Stimulated activated CD4-positive, alpha-beta T cell treated with anti-CD3 and anti-CD28 coated beads, Interleukin-1b, Interleukin-23, amount 100 ng/mL, for 48 hours (primary cell): ENCODE measurements at regions not wholly inside any gene's neighbourhood (a gene's known extent, or its start where the extent isn't known, plus 50 kb on each side); places are given as distances from the start of the nearest gene placed in this dataset.

Source experiments
- DNase-seq: peaks from one replicate; pipeline ENCODE4 v3.0.0-alpha.2; 2020

DNA sequence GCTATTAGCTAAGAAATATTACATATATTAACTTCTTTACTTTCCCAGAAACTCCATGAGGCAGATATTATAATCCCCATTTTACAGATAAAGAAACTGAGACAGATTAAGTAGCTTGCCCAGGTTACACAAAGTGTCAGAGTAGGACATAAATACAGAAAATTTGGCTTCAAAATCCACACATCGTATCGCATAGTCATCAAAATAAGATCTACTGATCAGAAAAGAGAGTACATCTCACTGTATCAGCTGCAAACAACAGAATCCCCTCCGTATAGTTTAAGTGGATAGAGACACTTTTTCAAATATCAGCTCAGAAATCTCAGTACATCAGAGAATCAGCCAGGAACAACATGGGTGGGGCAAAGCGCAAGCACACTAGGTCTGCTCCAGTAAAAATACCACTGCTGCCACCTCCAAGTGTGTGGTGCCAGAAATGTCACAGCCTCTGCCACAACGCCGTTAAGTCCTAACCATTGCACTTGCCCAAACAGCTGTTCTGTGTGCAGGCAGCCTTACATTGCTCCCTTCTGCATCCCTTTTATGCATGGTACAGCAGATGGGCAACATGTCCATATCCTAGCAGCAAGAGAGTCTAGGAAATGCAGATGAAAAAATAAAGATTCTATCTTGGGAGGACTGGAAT is 204.8 kb downstream of the KLF12 start:
- DNase-seq, result no peak

- no peak for DNase-seq
Observed at GRCh38 chr13:73924607-73925006, 209.6 kb downstream of the KLF12 start.

- no peak for DNase-seq
Observed at GRCh38 chr13:73922493-73923393, 211.5 kb downstream of the KLF12 start.

DNA sequence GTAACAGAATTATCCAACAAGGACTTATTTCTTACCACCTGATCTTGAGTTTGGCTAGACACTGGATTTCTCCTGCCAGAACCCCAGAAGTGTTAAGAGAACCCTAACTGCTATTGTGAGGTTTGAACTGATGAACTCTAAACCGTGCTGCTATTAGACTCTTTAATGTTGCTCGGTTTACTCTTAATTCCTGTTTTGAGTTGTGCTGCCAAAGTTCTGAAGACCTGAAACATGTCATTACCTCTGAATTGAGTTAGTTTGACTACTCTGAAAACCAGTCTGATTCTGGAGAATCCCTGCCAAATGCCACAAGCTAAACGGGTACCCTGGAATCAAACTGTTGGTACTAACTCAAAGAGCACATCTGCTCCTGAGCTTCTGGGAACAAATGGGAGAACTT is 215.5 kb downstream of the KLF12 start:
- DNase-seq, result no peak

DNA sequence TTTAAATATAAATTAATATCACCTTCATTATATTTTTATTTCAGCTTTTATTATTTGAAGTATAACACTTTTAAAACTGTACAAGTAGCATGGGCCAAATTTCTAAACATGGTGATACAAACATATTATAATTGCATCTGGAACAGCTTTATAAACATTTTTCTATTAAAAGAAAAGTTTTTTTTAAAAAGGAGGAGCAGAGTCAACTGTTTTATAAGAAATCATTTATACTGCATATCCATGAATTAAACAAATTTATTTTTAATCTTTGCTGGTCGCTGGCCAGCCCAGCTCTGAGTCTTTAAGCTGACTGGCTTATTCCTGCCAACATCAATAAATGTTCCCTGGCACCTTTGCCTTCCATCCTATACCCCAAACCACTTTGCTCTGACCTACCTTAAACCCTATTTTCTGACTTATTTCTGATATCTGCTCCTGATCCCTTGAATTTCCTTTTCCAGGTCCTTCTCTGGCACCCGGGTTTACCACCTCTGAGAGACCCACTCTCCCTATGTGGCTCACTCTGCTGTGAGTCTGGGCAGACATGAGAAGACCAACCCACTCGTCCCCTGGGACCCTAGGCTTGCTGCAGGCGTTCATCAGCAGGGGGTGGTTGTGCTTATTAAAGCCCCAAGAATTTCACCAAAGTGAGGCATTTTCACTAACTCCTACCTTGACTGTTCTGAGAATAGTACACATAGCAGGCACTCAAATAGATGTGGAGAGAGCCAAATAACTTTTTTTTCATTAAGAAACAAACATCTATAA is 220.3 kb downstream of the KLF12 start:
- no peak for DNase-seq

DNA sequence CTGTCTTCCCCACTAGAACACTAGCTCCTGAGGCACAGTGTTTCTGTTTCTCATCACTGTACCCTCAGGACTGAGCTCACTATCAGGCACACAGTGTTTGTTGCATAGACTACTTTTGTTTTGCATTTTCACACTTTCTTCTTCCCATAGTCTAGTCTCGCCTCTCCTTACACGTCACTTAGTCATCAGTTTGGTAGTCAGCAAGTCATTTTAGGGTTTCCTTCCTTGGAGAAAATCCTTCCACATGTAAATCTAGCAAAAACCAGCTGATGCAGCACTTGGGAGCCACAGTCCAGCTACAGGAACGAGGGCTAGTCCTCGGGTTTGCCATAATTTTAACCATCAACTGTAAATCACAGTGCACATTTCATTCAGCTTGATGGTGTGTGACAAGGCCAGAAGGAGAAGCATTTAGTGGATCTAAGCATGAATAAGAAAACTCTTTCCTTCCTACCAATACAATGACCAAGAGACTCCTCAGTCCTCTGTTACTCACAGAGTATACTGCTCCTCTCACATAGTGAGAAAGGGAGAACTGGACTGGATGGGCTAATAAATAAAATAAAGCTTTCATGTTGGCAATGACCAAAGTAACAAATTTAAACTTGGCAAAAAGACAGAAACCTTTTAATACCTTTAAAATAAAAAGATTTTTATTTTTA is 221.0 kb downstream of the KLF12 start:
- DNase-seq, result no peak

DNA sequence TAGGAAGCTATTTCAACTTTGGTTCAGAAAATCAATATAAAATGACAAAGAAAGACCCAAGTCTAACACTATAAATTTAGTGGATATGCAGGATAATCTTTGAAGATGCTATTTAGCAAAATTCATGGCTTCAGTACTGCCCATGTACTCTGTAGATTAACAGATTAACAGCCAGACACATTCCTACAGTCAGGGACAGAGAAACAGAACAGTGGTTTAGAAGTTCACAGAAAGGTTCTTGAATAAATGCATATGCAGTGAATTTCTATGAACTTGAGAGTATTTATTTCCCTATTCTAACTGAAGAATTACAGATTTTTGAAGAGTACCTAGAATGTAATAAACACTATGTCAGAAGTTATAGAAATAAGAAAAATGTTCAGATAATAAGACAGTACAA is 222.8 kb downstream of the KLF12 start:
- DNase-seq, result no peak

DNA sequence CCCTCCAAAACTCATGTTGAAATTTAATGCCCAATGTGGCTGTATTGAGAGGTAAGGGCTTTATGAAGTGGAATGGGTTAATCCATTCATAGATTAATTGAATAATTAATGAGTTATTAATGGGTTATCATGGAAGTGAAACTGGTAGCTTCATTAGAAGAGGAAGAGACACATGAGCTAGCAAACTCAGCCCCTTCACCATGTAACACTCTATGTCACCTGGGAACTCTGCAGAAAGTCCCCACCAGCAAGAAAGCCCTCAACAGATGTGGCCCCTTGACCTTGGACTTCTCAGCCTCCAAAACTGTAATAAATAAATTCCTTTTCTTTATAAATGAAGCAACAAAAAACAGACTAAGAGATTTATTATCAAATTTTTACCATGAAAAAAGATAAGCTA is 223.5 kb downstream of the KLF12 start:
- DNase-seq, result no peak

GRCh38 chr13:73908809-73909208 is 225.4 kb downstream of the KLF12 start:
- no peak for DNase-seq

DNA sequence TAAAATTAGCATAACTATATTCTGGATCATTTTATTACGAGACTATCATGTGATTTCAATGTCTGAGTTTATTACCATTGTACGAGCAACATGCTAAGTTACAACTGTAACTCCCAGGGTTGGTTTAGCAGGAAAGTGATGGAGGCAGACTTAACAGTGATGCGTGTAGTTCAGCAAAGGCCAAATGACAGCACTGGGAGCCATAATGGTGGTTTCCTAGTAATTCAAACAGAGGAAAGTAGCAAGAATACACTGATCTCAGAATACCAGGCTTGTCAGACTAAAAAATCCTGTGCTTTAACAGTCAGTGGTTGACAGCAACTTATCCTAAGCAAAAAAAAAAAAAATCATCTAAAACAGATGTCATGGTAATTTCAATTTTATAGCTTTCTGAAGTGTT is 229.6 kb downstream of the KLF12 start:
- no peak for DNase-seq

DNA sequence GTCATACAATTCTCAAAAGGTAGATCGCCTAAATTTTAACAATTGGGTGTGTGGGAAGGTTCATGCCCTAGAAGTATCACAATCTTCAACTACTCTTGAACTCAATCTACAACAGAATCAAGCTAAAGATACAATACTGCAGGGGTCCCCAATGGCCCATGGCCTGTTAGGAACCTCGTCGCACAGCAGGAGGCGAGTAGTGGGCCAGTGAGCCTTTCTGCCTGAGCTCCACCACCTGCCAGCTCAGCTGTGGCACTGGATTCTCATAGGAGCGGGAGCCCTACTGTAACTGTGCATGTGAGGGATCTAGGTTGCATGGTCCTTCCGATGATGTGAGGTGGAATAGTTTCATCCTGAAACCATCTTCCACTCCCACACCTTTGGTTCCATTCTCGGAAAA is 230.6 kb downstream of the KLF12 start:
- DNase-seq, result no peak

GRCh38 chr13:73902847-73903246 is 231.4 kb downstream of the KLF12 start:
- DNase-seq, result no peak

DNA sequence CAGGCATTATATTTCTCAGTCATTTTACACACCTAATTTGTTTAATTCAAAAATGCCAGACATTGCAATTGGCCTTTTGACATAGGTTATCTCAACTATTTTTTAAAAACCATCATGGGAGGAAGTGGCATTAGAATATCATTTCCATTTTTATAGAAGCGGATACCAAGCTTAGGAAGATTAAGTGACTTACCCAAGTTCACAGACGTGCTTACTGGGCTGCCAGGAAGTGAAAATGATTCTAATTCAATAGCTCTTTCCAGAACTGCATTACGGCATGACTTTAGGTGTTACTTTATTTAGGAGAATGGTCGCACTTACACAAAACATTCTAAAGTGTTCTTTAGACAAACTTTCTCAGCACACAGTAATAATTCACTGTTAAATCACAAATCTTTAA is 231.9 kb downstream of the KLF12 start:
- DNase-seq, result no peak

DNA sequence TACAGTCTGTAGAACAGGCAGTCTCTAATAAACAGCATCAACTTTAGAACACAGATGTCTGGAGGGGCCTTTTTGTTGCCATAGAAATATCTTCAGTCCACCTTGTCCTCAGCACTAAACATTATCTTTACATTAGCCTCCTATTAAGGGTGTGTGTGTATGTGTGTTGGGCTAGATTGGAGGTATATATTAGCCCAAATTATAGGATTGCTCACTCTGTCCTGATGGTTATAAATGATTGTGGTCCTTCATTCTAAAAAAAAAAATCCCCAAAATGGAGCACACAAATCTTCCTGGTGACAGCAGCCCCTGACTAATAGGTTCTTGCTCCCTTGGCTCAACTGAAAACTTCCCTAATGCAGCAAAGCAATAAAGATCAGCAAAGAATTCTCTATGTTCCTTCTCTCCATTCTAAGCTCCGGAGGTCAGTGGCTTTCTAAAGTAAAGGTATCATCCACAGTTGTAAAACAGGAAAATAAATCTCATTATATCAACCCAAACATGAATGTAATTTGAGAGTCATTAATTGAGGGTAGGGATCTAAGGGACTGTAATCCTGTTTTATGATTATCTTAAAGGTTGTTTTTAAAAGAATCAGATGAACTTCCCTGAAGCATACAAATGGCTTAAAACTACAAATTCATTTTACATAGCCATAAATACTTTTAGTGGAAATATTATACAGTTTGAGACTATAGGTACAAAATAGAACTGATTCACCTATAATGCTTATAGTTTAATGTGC is 232.7 kb downstream of the KLF12 start:
- DNase-seq, result no peak

DNA sequence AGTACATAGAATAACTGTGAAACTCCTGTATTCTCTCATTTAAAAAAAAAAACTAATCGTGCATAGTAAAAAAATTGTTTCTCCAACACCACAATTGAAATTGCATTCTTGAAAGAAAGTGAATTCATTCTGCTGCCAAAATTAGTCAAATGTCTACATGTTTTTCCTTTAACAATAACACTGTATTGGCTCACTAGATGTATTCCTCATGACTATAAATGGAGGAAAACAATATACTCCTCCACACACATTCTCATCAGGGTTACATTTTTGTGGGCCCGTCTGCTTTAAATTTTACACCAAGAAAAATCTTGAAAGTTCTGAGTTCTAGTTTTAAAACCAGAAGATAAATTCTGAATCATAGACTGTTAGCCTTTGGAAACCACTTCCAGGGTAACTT is 233.6 kb downstream of the KLF12 start:
- no peak for DNase-seq

GRCh38 chr13:73898899-73899298 is 235.3 kb downstream of the KLF12 start:
- DNase-seq, result no peak

DNA sequence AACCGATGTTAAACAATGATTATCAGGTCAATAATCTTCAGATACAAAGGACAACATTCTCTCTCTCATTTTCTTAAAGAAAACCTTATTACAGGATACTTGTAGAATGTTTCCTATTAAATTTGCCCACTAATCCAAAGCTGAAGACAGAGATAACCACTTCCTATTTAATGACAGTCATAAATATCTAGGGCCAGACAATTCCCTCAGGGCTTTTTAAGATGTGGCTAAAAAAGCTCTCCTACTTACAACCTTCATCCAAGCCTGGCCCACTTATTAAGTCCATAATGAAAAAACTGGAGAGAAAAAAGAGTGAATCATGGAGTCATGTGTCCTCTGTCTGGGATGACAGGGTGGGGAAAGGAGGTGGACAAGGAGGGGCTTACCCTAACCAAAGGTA is 235.9 kb downstream of the KLF12 start:
- no peak for DNase-seq

DNA sequence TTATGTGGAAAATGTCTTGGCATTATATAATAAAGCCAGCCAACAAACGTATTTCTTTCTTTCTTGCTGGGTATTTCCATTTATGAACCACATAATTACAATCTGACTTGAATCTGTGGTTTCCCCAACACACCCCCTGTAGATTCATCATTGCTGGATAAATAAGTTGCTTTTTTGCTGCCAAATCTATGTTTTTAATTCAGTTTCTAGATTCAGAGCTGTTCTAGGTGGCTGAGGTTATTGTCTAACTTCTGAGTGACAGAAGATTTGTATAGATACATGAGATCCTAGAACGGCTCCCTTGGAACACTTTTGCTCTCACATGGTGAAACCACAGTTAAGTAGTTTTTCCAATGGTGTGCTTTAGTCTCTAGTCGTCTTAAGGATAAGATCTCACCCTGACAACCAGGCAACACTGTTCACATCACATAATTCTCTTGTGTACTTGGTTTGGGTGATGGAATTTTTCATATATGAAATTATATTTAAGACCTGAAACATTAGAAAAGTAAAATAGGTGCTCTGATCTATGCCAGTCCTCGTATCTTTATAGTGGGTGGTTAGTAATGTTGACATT is 239.1 kb downstream of the KLF12 start:
- DNase-seq, result no peak

DNA sequence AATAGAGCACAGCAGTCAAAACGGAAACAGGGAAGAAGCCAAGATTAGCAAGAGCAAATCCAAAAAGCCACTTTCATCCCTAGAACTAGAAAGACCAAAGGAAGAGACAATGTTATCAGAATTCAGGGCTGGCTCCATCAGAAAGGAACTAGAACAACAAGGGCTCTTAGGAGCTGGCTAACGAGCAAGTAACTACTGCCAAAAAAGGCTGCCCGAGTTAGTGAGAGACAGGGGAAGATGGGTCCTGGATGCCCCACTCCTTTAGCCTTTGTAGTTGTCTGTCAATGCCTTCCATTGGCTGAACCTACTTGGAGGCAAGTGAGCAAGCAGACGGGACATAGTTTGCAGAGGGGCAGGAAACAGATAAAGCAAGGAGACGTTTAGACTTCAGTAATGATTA is 240.4 kb downstream of the KLF12 start:
- DNase-seq, result no peak

- DNase-seq, result no peak
Observed at GRCh38 chr13:73891805-73892204, 242.4 kb downstream of the KLF12 start.

DNA sequence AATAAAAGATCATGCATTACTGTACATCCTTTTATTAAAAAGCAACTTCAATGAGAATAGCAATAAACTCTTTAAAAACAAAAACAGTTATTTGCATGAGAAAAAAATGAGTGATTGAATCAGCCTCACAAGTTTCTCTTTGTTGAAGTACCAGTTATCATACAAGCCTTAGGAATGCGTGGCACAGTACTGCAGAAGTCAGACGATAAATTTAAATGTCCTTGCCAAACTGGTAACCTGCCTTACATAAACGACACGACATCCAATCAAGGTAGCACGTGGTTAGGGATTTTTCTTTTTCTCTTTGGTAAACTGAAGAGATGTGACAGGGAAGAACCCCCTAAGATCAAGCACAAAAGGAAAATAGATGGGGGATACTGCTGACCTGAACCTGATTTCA is 251.0 kb downstream of the KLF12 start:
- DNase-seq, result no peak

DNA sequence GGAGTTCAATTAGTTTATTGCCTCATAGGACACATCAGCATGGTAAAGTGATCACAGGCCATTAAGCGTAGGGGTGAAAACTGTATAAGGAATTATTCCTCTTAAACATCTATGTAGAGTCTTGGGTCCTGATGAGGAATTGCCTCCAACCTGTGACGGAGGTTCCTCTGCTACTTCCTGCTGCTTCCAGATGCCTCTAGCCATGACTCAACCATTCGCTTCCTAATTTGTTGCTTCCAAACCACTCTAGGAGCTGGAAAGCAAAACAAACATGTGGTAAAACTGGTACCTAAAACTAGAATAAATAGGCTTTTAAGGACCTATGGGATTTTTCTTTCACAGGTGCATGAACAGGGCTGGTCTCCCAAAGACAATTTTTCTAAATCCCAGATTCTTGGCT is 253.8 kb downstream of the KLF12 start:
- no peak for DNase-seq
